ENCODE measurements at regions not wholly inside any gene's neighbourhood (a gene's known extent, or its start where the extent isn't known, plus 50 kb on each side); places are given as distances from the start of the nearest gene placed in this dataset.

GRCh38 chr13:52903320-52903719 lies 54.9 kb upstream of the PCDH8 start:
- no peaks in the 10 kb centered on the region for H3K79me2 ChIP-seq (ENCODE audit: insufficient read depth, low read length)
- H4K8ac ChIP-seq (replicated peaks; ENCODE audit: insufficient read length, low read depth, low read length): no peak overlapping the region
- H3K27ac Mint-ChIP-seq: no peak overlapping the region
- H2BK120ac ChIP-seq (ENCODE audit: low read depth, low read length, poor library complexity, severe bottlenecking): no peak overlapping the region
- no peak for DNase-seq
- no peak overlapping the region for H2BK15ac ChIP-seq (ENCODE audit: low read depth, low read length)
- no peak overlapping the region for H2BK5ac ChIP-seq (ENCODE audit: insufficient read length, low read length)
- H3K4me3 Mint-ChIP-seq: no peak overlapping the region
- peaks cover 22% of the 10 kb centered on the region for H3K27me3 Mint-ChIP-seq (ENCODE audit: low read depth)
- no peaks in the 10 kb centered on the region for H3K23me2 ChIP-seq (ENCODE audit: insufficient read length, low read depth, low read length, poor library complexity, severe bottlenecking)
- H3K9ac ChIP-seq (ENCODE audit: extremely low read depth, insufficient read length, low read length): no peak overlapping the region
- no peak for TF ChIP-seq CTCF (conservative IDR thresholded peaks at IDR 0.05)
- H2BK20ac ChIP-seq (ENCODE audit: low read depth, low read length, poor library complexity, severe bottlenecking): no peak overlapping the region
- H3K9me3 ChIP-seq (ENCODE audit: control insufficient read depth, low read depth, low read length): no peaks in the 10 kb centered on the region
- H2BK12ac ChIP-seq (ENCODE audit: insufficient read length, low read depth, low read length): no peak overlapping the region
- H3K56ac ChIP-seq (ENCODE audit: insufficient read length, low read depth, low read length): no peak overlapping the region
- H2AK5ac ChIP-seq (ENCODE audit: insufficient read length, low read length): no peak overlapping the region
- no peaks in the 10 kb centered on the region; the same call in 1 of the 2 replicates for H3K27me3 ChIP-seq (ENCODE audit: insufficient read depth, low read length)
- H3K79me1 ChIP-seq (ENCODE audit: insufficient read depth, low read depth, low read length, poor library complexity, severe bottlenecking): no peaks in the 10 kb centered on the region
- H3K18ac ChIP-seq (ENCODE audit: insufficient read length, low read depth, low read length): no peak overlapping the region
- H4K91ac ChIP-seq (ENCODE audit: insufficient read length, low read depth, low read length): no peak overlapping the region
- peaks cover 15% of the 10 kb centered on the region; the same call in 1 of the 2 replicates for H3K4me1 ChIP-seq (ENCODE audit: insufficient read depth, low read length)
- no peaks in the 10 kb centered on the region for H4K20me1 ChIP-seq (ENCODE audit: control insufficient read depth, insufficient read depth, insufficient read length)
- no peak overlapping the region for H4K5ac ChIP-seq (ENCODE audit: insufficient read length, low read depth, low read length)
- H3K4me2 ChIP-seq (ENCODE audit: insufficient read depth, insufficient read length, low read length): no peak overlapping the region
- no CpG with 5 or more reads among the region's 4 CpGs for WGBS (ENCODE audit: extremely low coverage, insufficient read length, low lambda C conversion rate)
- no peak overlapping the region for H3T11ph ChIP-seq (ENCODE audit: low read length)
- H3K4ac ChIP-seq (ENCODE audit: low read depth, low read length): no peak overlapping the region
- peaks cover 73 to 81% of the 10 kb centered on the region in 2 experiments for H3K4me1 Mint-ChIP-seq
- H2AFZ ChIP-seq (ENCODE audit: low read length): no peak overlapping the region
- no peak overlapping the region for H3K27ac ChIP-seq (ENCODE audit: insufficient read length, low read depth, low read length)
- no peaks in the 10 kb centered on the region; a peak in 1 of 7 replicates for H3K36me3 Mint-ChIP-seq (ENCODE audit: insufficient read depth in 1 of 3, low read depth in 3 of 3)
- H3K14ac ChIP-seq (ENCODE audit: insufficient read depth, low read length): no peak overlapping the region
- no peaks in the 10 kb centered on the region for H3K9me3 Mint-ChIP-seq
- H3K23ac ChIP-seq (ENCODE audit: insufficient read length, low read depth, low read length): no peak overlapping the region
